ENCODE measurements at regions not wholly inside any gene's neighbourhood (a gene's known extent, or its start where the extent isn't known, plus 50 kb on each side); places are given as distances from the start of the nearest gene placed in this dataset.

- DNase-seq (ENCODE audit: low read depth, low spot score) = no peak
- no peak overlapping the region for H3K27ac ChIP-seq (ENCODE audit: low read length)
- no peaks in the 10 kb centered on the region for H3K27me3 ChIP-seq (ENCODE audit: control insufficient read depth, insufficient read depth, low read length)
- H3K36me3 ChIP-seq (ENCODE audit: control insufficient read depth, insufficient read depth, low read length) = no peaks in the 10 kb centered on the region
- WGBS (ENCODE audit: insufficient coverage, insufficient read length) = no CpG with 5 or more reads among the region's 1 CpG
- no peaks in the 10 kb centered on the region for H3K9me3 ChIP-seq (ENCODE audit: control insufficient read depth, insufficient read depth, low read length)
- no peaks in the 10 kb centered on the region for H3K4me1 ChIP-seq (ENCODE audit: control insufficient read depth, insufficient read depth, low read length)
- no peak overlapping the region for H3K4me3 ChIP-seq (ENCODE audit: low read length)
Measured at GRCh38 chr5:126074538-126074937, 348.7 kb upstream of the GRAMD2B start.

GRCh38 chr5:126079266-126079665 is 343.9 kb upstream of the GRAMD2B start:
- DNase-seq (ENCODE audit: low read depth, low spot score) = no peak
- Histone ChIP-seq H3K9me3 (ENCODE audit: control insufficient read depth, insufficient read depth, low read length) (no peaks in the 10 kb centered on the region), H3K4me3 (ENCODE audit: low read length) (no peak overlapping the region), H3K36me3 (ENCODE audit: control insufficient read depth, insufficient read depth, low read length) (no peaks in the 10 kb centered on the region), H3K27me3 (ENCODE audit: control insufficient read depth, insufficient read depth, low read length) (no peaks in the 10 kb centered on the region), H3K4me1 (ENCODE audit: control insufficient read depth, insufficient read depth, low read length) (no peaks in the 10 kb centered on the region), H3K27ac (ENCODE audit: low read length) (no peak overlapping the region)
- no CpG with 5 or more reads among the region's 3 CpGs for WGBS (ENCODE audit: insufficient coverage, insufficient read length)

- DNase-seq (ENCODE audit: low read depth, low spot score) = no peak
- H3K27me3 ChIP-seq (ENCODE audit: control insufficient read depth, insufficient read depth, low read length) = no peaks in the 10 kb centered on the region
- H3K27ac ChIP-seq (ENCODE audit: low read length) = no peak overlapping the region
- H3K36me3 ChIP-seq (ENCODE audit: control insufficient read depth, insufficient read depth, low read length) = no peaks in the 10 kb centered on the region
- no peaks in the 10 kb centered on the region for H3K4me1 ChIP-seq (ENCODE audit: control insufficient read depth, insufficient read depth, low read length)
- WGBS (ENCODE audit: insufficient coverage, insufficient read length) = no CpG with 5 or more reads among the region's 2 CpGs
- H3K9me3 ChIP-seq (ENCODE audit: control insufficient read depth, insufficient read depth, low read length) = no peaks in the 10 kb centered on the region
- H3K4me3 ChIP-seq (ENCODE audit: low read length) = no peak overlapping the region
Measured at GRCh38 chr5:126081209-126081608, 342.0 kb upstream of the GRAMD2B start.

GRCh38 chr5:126093041-126093440 is 330.2 kb upstream of the GRAMD2B start:
- no peaks in the 10 kb centered on the region for H3K36me3 ChIP-seq (ENCODE audit: control insufficient read depth, insufficient read depth, low read length)
- no peaks in the 10 kb centered on the region for H3K27me3 ChIP-seq (ENCODE audit: control insufficient read depth, insufficient read depth, low read length)
- no peak for DNase-seq (ENCODE audit: low read depth, low spot score)
- H3K4me3 ChIP-seq (ENCODE audit: low read length) = no peak overlapping the region
- H3K27ac ChIP-seq (ENCODE audit: low read length) = no peak overlapping the region
- H3K4me1 ChIP-seq (ENCODE audit: control insufficient read depth, insufficient read depth, low read length) = no peaks in the 10 kb centered on the region
- no peaks in the 10 kb centered on the region for H3K9me3 ChIP-seq (ENCODE audit: control insufficient read depth, insufficient read depth, low read length)
- WGBS (ENCODE audit: insufficient coverage, insufficient read length) = no CpG with 5 or more reads among the region's 2 CpGs

DNA sequence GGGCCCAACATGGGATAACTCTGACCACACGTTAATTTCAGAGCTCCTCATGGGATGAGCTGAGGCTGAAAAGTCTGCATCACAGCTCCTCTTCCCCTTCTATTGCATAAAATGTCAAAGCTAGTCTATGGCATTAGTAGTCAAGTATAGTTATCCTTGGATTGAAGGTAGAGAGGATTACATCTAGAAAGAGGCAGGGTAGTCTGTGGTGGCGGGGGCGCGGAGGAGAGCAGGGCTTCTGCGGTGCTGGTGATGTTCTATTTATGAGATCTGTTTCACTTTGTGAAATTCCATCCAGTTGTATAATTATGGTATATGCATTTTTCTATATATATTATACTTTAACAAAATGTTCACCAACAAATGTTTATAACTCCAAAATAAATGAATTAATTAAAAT is 329.5 kb upstream of the GRAMD2B start:
- Histone ChIP-seq H3K4me1 (ENCODE audit: control insufficient read depth, insufficient read depth, low read length) (no peaks in the 10 kb centered on the region), H3K4me3 (ENCODE audit: low read length) (no peak overlapping the region), H3K9me3 (ENCODE audit: control insufficient read depth, insufficient read depth, low read length) (no peaks in the 10 kb centered on the region), H3K36me3 (ENCODE audit: control insufficient read depth, insufficient read depth, low read length) (no peaks in the 10 kb centered on the region), H3K27ac (ENCODE audit: low read length) (no peak overlapping the region), H3K27me3 (ENCODE audit: control insufficient read depth, insufficient read depth, low read length) (no peaks in the 10 kb centered on the region)
- no peak for DNase-seq (ENCODE audit: low read depth, low spot score)
- no CpG with 5 or more reads among the region's 5 CpGs for WGBS (ENCODE audit: insufficient coverage, insufficient read length)

DNA sequence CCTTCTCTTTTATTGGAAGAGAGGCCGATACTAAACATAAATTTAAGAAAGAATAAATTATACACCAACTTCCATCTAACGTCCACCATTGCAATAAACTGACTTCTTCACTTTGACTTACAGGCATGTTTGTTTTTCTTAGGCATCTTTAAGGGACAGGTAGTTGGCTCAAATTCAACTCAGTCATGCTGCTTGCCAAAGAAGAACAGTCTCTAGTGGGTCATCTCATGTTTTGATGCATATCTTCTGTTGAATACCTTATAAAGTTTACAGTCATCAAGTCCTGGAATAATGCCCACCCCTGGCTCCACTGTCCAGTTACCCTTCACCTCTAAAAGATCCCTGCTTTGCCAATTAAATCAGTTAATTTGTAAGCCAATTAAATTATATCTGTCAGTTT is 328.2 kb upstream of the GRAMD2B start:
- Histone ChIP-seq H3K4me1 (ENCODE audit: control insufficient read depth, insufficient read depth, low read length) (no peaks in the 10 kb centered on the region), H3K9me3 (ENCODE audit: control insufficient read depth, insufficient read depth, low read length) (no peaks in the 10 kb centered on the region; the same call in 1 of the 2 replicates), H3K27me3 (ENCODE audit: control insufficient read depth, insufficient read depth, low read length) (no peaks in the 10 kb centered on the region), H3K4me3 (ENCODE audit: low read length) (no peak overlapping the region), H3K27ac (ENCODE audit: low read length) (no peak overlapping the region), H3K36me3 (ENCODE audit: control insufficient read depth, insufficient read depth, low read length) (no peaks in the 10 kb centered on the region)
- whole genome bisulfite sequencing (ENCODE audit: insufficient coverage, insufficient read length) = no CpG with 5 or more reads among the region's 2 CpGs
- no peak for DNase-seq (ENCODE audit: low read depth, low spot score)

DNA sequence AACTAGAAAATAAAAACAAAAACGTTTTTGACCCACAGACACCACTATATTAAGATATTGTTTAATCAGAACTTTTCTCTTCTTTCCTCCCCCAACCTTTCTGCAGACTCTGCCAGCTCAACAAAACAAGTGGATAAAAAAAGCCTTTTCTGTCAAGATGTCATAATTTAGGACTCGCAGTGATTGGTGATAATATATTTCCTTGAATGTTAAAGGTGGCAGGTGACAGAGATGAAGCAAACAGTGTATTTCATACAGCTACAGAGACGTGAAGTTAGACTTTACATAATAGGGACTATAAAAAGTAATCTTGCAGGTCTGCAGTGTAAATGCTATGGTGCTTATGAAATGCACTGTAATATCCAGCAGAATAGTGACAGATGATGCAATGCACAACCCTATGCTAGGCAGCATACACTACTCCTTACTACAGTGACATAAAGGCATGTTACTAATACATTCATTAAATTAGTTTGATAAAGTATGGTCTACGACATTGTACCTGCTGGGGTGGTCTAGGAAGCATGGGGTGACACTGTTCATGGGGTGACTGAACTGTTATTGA is 326.7 kb upstream of the GRAMD2B start:
- no peaks in the 10 kb centered on the region for H3K4me1 ChIP-seq (ENCODE audit: control insufficient read depth, insufficient read depth, low read length)
- H3K4me3 ChIP-seq (ENCODE audit: low read length) = no peak overlapping the region
- no peaks in the 10 kb centered on the region for H3K27me3 ChIP-seq (ENCODE audit: control insufficient read depth, insufficient read depth, low read length)
- no peak for DNase-seq (ENCODE audit: low read depth, low spot score)
- H3K9me3 ChIP-seq (ENCODE audit: control insufficient read depth, insufficient read depth, low read length) = no peaks in the 10 kb centered on the region; the same call in 1 of the 2 replicates
- H3K27ac ChIP-seq (ENCODE audit: low read length) = no peak overlapping the region
- no peaks in the 10 kb centered on the region for H3K36me3 ChIP-seq (ENCODE audit: control insufficient read depth, insufficient read depth, low read length)
- no CpG with 5 or more reads among the region's 4 CpGs for WGBS (ENCODE audit: insufficient coverage, insufficient read length)

DNA sequence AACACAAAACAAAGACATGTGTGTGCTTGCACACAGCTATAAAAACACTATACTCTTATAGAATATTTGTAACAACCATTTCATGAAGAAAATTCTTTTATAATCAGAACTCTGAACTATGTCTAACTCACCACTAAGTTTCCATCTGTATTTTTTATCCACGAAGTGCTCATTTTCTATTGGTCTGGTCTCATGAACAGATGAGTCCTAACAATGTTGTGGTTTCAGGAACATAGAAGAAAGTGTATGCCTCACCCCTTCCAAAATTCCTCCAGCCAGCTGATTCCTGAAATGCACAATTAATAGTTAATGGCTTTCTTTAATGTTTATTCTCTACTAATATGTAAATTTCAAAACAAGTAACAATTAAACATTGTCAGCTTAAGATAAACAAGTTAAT is 325.3 kb upstream of the GRAMD2B start:
- Histone ChIP-seq H3K36me3 (ENCODE audit: control insufficient read depth, insufficient read depth, low read length) (no peaks in the 10 kb centered on the region), H3K4me3 (ENCODE audit: low read length) (no peak overlapping the region), H3K27ac (ENCODE audit: low read length) (no peak overlapping the region), H3K27me3 (ENCODE audit: control insufficient read depth, insufficient read depth, low read length) (no peaks in the 10 kb centered on the region), H3K4me1 (ENCODE audit: control insufficient read depth, insufficient read depth, low read length) (no peaks in the 10 kb centered on the region), H3K9me3 (ENCODE audit: control insufficient read depth, insufficient read depth, low read length) (no peaks in the 10 kb centered on the region; the same call in 1 of the 2 replicates)
- no CpG with 5 or more reads among the region's 1 CpG for WGBS (ENCODE audit: insufficient coverage, insufficient read length)
- no peak for DNase-seq (ENCODE audit: low read depth, low spot score)

DNA sequence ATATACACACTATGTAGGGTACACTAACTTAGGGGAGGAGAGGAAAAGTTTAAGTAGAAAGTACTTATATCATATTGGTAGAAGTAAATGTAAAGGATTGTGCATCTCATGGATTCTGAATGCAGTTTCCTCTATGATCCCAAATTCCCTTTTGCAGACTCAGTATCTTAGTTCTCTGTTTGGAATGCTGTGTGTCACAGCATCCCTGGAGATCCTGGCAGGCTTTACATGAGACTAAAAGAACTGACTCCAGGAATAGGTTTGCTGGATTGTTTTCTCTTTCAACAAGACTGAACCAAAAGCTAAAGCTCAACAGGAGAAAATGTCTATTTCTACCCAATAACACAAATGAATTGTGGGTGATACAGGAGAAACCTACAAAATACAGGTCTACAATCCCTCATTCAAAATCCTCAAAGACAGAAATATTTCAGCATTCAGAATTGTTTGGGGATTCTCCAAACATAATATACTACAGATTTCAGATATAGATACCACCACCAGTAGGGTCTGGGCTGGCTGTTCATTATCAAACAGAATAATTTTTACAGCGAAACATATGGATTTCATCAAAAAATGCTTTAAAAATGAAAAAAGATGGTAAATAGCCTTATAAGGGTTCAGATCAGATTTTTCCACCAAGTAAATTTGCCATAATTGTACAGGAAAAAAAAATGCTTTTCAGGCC is 324.7 kb upstream of the GRAMD2B start:
- WGBS (ENCODE audit: insufficient coverage, insufficient read length) = no CpG with 5 or more reads among the region's 1 CpG
- Histone ChIP-seq H3K27me3 (ENCODE audit: control insufficient read depth, insufficient read depth, low read length) (no peaks in the 10 kb centered on the region), H3K4me3 (ENCODE audit: low read length) (no peak overlapping the region), H3K36me3 (ENCODE audit: control insufficient read depth, insufficient read depth, low read length) (no peaks in the 10 kb centered on the region), H3K9me3 (ENCODE audit: control insufficient read depth, insufficient read depth, low read length) (no peaks in the 10 kb centered on the region; the same call in 1 of the 2 replicates), H3K4me1 (ENCODE audit: control insufficient read depth, insufficient read depth, low read length) (no peaks in the 10 kb centered on the region), H3K27ac (ENCODE audit: low read length) (no peak overlapping the region)
- DNase-seq (ENCODE audit: low read depth, low spot score) = no peak

DNA sequence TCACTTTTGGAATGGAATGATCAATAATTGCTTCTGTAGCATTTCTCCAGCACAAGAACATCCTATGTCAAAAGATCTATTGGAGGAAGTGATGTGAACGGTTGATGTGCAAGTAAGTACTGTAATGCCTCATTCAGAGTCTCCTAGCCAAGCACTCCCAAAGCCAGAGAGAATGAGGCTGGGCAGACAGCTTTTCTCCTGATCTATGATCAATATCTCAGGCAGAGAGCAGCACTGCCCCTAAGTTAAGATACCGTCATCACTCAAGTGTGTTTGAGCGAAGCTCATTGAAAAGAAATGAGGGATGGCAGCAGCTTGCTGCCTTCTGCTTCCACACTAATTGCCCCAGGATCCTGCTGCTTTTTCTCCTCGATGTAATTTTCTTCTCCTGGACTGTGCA is 324.1 kb upstream of the GRAMD2B start:
- Histone ChIP-seq H3K36me3 (ENCODE audit: control insufficient read depth, insufficient read depth, low read length) (no peaks in the 10 kb centered on the region), H3K9me3 (ENCODE audit: control insufficient read depth, insufficient read depth, low read length) (no peaks in the 10 kb centered on the region; the same call in 1 of the 2 replicates), H3K4me1 (ENCODE audit: control insufficient read depth, insufficient read depth, low read length) (no peaks in the 10 kb centered on the region), H3K27me3 (ENCODE audit: control insufficient read depth, insufficient read depth, low read length) (no peaks in the 10 kb centered on the region), H3K4me3 (ENCODE audit: low read length) (no peak overlapping the region), H3K27ac (ENCODE audit: low read length) (no peak overlapping the region)
- no CpG with 5 or more reads among the region's 4 CpGs for WGBS (ENCODE audit: insufficient coverage, insufficient read length)
- DNase-seq (ENCODE audit: low read depth, low spot score) = no peak

GRCh38 chr5:126100767-126101166 is 322.4 kb upstream of the GRAMD2B start:
- DNase-seq (ENCODE audit: low read depth, low spot score) = no peak
- no peaks in the 10 kb centered on the region for H3K27me3 ChIP-seq (ENCODE audit: control insufficient read depth, insufficient read depth, low read length)
- no peak overlapping the region for H3K4me3 ChIP-seq (ENCODE audit: low read length)
- H3K4me1 ChIP-seq (ENCODE audit: control insufficient read depth, insufficient read depth, low read length) = no peaks in the 10 kb centered on the region
- H3K36me3 ChIP-seq (ENCODE audit: control insufficient read depth, insufficient read depth, low read length) = no peaks in the 10 kb centered on the region
- no peaks in the 10 kb centered on the region; the same call in 1 of the 2 replicates for H3K9me3 ChIP-seq (ENCODE audit: control insufficient read depth, insufficient read depth, low read length)
- WGBS (ENCODE audit: insufficient coverage, insufficient read length) = no CpG with 5 or more reads among the region's 5 CpGs
- H3K27ac ChIP-seq (ENCODE audit: low read length) = no peak overlapping the region
